ENCODE measurements at regions not wholly inside any gene's neighbourhood (a gene's known extent, or its start where the extent isn't known, plus 50 kb on each side); places are given as distances from the start of the nearest gene placed in this dataset.
A peak's percentile ranks its signal among the peaks of the same experiment; 100 is the strongest.

DNA sequence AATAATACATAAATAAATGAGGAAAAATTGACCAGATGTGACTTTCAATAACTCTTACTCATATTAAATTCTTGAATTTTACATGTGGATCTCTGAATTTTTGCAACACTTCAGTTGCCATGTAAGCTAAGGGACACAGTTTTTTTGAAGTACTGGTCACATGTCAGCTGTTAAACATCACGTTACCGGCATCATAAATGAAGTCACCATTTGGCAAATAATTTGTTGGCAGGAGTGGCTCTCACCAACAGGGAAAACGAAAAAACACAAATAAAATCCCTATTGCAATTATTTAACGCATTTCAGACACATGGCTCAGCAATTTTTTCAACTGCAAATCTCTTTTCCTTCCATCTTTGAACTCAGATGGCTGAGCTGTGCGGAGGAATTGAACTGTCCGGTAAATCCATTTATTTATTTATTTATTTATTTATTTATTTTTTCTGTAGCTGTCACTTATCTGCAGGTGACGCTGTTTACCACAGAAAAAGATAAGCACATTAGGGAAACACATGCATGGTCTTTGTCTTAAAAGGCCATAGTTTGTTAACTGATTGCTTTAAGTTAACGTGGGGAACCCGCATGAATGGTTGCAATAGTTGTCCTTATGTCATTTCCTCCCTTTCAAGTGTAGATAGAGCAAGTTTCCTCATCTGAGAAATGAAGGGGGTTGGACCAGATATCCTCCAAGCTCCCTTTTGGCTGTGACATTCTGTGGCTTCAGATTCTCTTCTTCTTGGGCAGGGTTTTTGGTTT, 64.7 kb upstream of the JAZF1 start (continued):
- TF ChIP-seq, protein P1, sequence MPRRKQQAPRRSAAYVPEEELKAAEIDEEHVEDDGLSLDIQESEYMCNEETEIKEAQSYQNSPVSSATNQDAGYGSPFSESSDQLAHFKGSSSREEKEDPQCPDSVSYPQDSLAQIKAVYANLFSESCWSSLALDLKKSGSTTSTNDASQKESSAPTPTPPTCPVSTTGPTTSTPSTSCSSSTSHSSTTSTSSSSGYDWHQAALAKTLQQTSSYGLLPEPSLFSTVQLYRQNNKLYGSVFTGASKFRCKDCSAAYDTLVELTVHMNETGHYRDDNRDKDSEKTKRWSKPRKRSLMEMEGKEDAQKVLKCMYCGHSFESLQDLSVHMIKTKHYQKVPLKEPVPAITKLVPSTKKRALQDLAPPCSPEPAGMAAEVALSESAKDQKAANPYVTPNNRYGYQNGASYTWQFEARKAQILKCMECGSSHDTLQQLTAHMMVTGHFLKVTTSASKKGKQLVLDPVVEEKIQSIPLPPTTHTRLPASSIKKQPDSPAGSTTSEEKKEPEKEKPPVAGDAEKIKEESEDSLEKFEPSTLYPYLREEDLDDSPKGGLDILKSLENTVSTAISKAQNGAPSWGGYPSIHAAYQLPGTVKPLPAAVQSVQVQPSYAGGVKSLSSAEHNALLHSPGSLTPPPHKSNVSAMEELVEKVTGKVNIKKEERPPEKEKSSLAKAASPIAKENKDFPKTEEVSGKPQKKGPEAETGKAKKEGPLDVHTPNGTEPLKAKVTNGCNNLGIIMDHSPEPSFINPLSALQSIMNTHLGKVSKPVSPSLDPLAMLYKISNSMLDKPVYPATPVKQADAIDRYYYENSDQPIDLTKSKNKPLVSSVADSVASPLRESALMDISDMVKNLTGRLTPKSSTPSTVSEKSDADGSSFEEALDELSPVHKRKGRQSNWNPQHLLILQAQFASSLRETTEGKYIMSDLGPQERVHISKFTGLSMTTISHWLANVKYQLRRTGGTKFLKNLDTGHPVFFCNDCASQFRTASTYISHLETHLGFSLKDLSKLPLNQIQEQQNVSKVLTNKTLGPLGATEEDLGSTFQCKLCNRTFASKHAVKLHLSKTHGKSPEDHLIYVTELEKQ (CRISPR knock-in tag; IDR thresholded peaks at IDR 0.05), result no peak
- TF ChIP-seq, protein P2, sequence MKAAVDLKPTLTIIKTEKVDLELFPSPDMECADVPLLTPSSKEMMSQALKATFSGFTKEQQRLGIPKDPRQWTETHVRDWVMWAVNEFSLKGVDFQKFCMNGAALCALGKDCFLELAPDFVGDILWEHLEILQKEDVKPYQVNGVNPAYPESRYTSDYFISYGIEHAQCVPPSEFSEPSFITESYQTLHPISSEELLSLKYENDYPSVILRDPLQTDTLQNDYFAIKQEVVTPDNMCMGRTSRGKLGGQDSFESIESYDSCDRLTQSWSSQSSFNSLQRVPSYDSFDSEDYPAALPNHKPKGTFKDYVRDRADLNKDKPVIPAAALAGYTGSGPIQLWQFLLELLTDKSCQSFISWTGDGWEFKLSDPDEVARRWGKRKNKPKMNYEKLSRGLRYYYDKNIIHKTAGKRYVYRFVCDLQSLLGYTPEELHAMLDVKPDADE (conservative IDR thresholded peaks at IDR 0.05; ENCODE audit: control insufficient read depth, low read depth, low read length), result no peak
- TF ChIP-seq ZNF57 (CRISPR knock-in tag; IDR thresholded peaks at IDR 0.05) (no peak), NFXL1 (CRISPR knock-in tag; IDR thresholded peaks at IDR 0.05) (no peak), RAD21 (CRISPR knock-in tag; conservative IDR thresholded peaks at IDR 0.05 in 1 of 2, IDR thresholded peaks at IDR 0.05 in 1 of 2) (0 out of 4 replicates have a peak, but pooled peaks of 1 of the 2 experiments have one; percentile 10), POLR2AphosphoS5 (IDR thresholded peaks at IDR 0.05; ENCODE audit: control insufficient read depth, insufficient read depth, low read depth, low read length) (no peak)
